SJSA1 (cell line): ENCODE measurements at regions not wholly inside any gene's neighbourhood (a gene's known extent, or its start where the extent isn't known, plus 50 kb on each side); places are given as distances from the start of the nearest gene placed in this dataset.
"Not testable (repeated sequence)": the region's sequence is repeated elsewhere in the genome, so short reads cannot be mapped to it uniquely, and the experiment has no call there.

Experiments
- DNase-seq, 2 experiments: peaks; one replicate each; pipeline ENCODE4 v3.0.0-alpha.2; 2015 to 2020; ENCODE audit warnings: low spot score in 2 of 2, low read depth in 1 of 2
- H3K27ac ChIP-seq: fragments of 250-450 bp; sonication (Bioruptor Pico); 2 replicates; pipeline ENCODE4 v1.5.1; 2020; ENCODE audit warnings: mild to moderate bottlenecking, moderate library complexity
- H3K27me3 ChIP-seq: fragments of 250-450 bp; sonication (Bioruptor Pico); replicated peaks from 2 replicates; pipeline ENCODE4 v1.5.1; 2020; ENCODE audit warnings: mild to moderate bottlenecking, moderate library complexity
- H3K36me3 ChIP-seq: fragments of 250-450 bp; sonication (Bioruptor Pico); 2 replicates; pipeline ENCODE4 v1.5.1; 2020; ENCODE audit warnings: mild to moderate bottlenecking
- H3K4me1 ChIP-seq: fragments of 250-450 bp; sonication (Bioruptor Pico); replicated peaks from 2 replicates; pipeline ENCODE4 v1.6.1; 2021; ENCODE audit warnings: mild to moderate bottlenecking
- H3K4me3 ChIP-seq: fragments of 250-450 bp; sonication (Bioruptor Pico); 2 replicates; pipeline ENCODE4 v1.5.1; 2020; ENCODE audit warnings: mild to moderate bottlenecking
- H3K9me3 ChIP-seq: fragments of 250-450 bp; sonication (Bioruptor Pico); replicated peaks from 2 replicates; pipeline ENCODE4 v1.5.1; 2020; ENCODE audit warnings: mild to moderate bottlenecking

DNA sequence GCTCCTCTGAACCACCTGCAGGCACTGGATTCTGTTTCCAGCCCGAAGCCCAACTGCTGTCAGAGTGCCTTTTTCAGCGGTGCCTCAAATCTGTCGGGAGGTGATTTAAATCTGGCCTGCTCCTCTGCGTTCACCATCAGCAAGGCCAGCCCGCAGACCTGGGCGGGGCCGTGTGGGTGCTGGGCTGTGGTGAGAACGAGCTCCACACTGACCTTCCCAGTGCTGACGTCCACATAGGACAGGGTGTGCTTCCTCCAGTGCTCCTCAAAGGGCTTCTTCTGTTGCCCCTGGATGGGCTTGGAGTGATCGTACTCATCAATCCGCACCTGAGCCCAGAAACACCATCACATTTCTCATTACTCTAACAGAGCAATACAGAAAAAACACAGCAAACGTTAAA is 56.9 kb upstream of the TNK2 start:
- H3K27me3 ChIP-seq, H3K9me3 ChIP-seq, H3K27ac ChIP-seq, H3K4me3 ChIP-seq, H3K4me1 ChIP-seq: not testable (repeated sequence)
- peaks cover 19% of the 10 kb centered on the region for H3K36me3 ChIP-seq
- peak in 1 of 2 experiments; percentile 28 for DNase-seq

- H3K9me3 ChIP-seq, H3K27me3 ChIP-seq, H3K4me3 ChIP-seq, H3K27ac ChIP-seq, H3K4me1 ChIP-seq: not testable (repeated sequence)
- H3K36me3 ChIP-seq: peaks cover 14% of the 10 kb centered on the region
- DNase-seq: peak in 1 of 2 experiments; percentile 40
Observed at GRCh38 chr3:195964318-195965107, 56.2 kb upstream of the TNK2 start.

DNA sequence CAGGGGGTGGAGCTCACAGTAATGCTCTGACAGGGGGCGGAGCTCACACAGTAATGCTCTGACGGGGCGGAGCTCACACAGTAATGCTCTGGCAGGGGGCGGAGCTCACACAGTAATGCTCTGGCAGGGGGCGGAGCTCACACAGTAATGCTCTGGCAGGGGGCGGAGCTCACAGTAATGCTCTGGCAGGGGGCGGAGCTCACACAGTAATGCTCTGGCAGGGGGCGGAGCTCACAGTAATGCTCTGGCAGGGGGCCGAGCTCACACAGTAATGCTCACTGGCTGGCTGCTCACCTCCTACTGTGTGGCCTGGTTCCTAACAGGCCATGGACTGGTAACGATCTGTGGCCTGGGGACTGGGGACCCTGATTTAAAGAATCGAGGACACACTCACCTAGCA is 53.9 kb upstream of the TNK2 start:
- H3K4me3 ChIP-seq, H3K9me3 ChIP-seq, H3K4me1 ChIP-seq, H3K27me3 ChIP-seq, H3K27ac ChIP-seq: not testable (repeated sequence)
- DNase-seq: peak in 1 of 2 experiments; percentile 25
- H3K36me3 ChIP-seq: peaks cover 11% of the 10 kb centered on the region

DNA sequence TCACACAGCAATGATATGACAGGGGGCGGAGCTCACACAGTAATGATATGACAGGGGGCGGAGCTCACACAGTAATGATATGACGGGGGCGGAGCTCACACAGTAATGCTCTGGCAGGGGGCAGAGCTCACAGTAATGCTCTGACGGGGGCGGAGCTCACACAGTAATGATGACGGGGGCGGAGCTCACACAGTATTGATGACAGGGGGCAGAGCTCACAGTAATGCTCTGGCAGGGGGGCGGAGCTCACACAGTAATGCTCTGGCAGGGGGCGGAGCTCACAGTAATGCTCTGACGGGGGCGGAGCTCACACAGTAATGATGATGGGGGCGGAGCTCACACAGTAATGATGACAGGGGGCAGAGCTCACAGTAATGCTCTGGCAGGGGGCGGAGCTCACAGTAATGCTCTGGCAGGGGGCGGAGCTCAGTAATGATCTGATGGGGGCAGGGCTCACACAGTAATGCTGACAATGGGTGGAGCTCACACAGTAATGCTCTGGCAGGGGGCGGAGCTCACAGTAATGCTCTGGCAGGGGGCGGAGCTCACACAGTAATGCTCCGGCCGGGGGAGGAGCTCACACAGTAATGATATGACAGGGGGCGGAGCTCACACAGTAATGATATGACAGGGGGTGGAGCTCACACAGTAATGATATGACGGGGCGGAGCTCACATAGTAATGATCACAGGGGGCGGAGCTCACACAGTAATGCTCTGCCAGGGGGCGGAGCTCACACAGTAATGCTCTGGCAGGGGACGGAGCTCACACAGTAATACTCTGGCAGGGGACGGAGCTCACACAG is 52.8 kb upstream of the TNK2 start:
- H3K27me3 ChIP-seq, H3K4me3 ChIP-seq, H3K9me3 ChIP-seq, H3K36me3 ChIP-seq, H3K4me1 ChIP-seq, H3K27ac ChIP-seq: not testable (repeated sequence)
- peak in 1 of 2 experiments; percentile 25 for DNase-seq

DNA sequence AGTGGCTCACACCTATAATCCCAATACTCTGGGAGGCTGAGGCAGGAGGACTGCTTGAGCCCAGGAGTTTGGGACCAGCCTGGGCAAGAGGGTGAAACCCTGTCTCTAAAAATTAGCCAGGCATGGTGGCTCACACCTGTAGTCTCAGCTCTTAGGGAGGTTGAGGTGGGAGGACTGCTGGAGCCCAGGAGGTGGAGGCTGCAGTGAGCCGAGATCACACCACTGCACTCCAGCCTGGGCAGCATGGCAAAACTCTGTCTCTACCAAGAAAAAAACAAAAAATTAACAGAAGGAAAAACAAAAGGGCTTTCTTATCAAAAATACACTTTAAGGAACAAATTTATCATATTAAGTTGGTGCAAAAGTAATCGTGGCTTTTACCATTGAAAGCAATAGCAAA is 51.8 kb upstream of the TNK2 start:
- H3K27me3 ChIP-seq, H3K9me3 ChIP-seq, H3K36me3 ChIP-seq, H3K4me3 ChIP-seq, H3K27ac ChIP-seq, DNase-seq: not testable (repeated sequence)
- H3K4me1 ChIP-seq: peaks cover 10% of the 10 kb centered on the region

DNA sequence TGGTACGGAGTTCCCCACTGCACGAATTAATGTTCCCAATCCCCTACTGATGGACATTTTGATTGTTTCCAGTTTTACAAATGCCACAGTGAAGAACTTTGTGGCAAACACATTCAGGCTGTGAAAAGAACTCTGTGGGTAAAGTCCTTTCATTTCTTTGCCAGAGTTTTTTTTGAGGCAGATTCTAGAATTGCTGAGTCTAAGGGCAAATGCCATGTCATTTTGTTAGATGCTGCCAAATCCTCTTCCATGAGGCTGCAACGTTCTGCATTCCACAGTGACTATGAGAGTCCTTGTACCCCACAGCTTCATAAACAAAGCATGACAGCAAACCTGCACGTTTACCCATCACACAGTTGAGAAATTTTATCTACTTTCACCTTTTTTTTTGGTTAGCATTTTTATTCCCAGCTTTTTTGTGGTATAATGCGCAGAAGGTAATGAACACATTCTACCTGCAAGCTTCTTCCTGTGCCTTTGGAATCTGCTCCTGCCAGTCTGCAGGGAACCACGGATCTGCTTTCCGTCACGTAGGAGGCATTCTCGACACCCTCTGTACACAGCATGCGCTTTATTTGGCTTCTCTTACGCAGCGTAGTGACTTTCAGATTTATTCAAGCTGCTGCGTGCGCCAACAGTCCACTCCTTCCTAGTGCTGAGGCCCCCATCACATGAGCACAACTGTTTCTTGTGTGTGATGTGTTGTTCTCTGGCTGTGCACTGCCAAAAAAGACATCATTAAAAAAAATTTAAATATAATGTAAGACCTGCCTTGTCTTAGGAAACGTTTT is 51.2 kb upstream of the TNK2 start:
- peaks cover 10% of the 10 kb centered on the region for H3K4me1 ChIP-seq
- peak in 1 of 2 experiments; percentile 6 for DNase-seq
- not testable (repeated sequence) for H3K36me3 ChIP-seq, H3K4me3 ChIP-seq, H3K9me3 ChIP-seq, H3K27me3 ChIP-seq, H3K27ac ChIP-seq

DNA sequence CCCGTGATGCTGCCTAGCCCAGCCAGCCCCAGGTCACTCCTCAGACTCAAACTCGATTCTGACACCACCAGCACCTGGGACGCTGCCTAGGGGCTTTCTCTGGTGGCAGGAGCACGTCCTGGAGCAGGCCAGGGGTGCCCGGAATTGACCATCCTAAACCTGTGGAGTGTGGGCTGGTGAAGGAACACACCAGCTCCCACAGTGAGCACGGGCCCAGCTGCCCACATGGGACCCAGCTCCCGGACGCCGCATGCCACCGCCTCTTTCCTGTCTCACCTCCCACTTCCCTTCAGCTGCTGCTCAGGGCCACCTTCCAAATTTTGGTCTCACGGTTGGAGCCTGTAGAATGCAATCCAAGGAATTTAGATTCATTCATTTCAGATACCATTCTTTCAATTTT is 50.4 kb upstream of the TNK2 start:
- not testable (repeated sequence) for DNase-seq, H3K27me3 ChIP-seq, H3K36me3 ChIP-seq, H3K9me3 ChIP-seq, H3K4me3 ChIP-seq, H3K27ac ChIP-seq
- H3K4me1 ChIP-seq: peaks cover 10% of the 10 kb centered on the region
